HCT116 (cell line): ENCODE measurements at regions not wholly inside any gene's neighbourhood (a gene's known extent, or its start where the extent isn't known, plus 50 kb on each side); places are given as distances from the start of the nearest gene placed in this dataset.

ENCODE experiments used
- POLR2A ChIP-seq: IDR thresholded peaks from 2 replicates; pipeline ENCODE4 v1.7.0; 2011; ENCODE audit warnings: borderline replicate concordance; ENCODE audit not compliant: insufficient read depth, insufficient read length; ENCODE audit errors: extremely low read depth
- TF ChIP-seq, protein P1 (sequence below), 3 experiments: fragments of 200-600 bp in 1 of 3; sonication (generic) in 1 of 3; IDR thresholded peaks in 2 of 3; conservative IDR thresholded peaks in 1 of 3; 2 replicates each; pipeline ENCODE4 v1.5.1; 2012 to 2017; ENCODE audit warnings: low read depth in 2 of 3, low read length in 2 of 3, antibody characterized with exemption in 1 of 3, borderline replicate concordance in 1 of 3, control low read depth in 1 of 3, mild to moderate bottlenecking in 1 of 3, mixed read lengths in 1 of 3, mixed run types in 1 of 3, moderate library complexity in 1 of 3; ENCODE audit not compliant: insufficient read depth in 1 of 3

DNA sequence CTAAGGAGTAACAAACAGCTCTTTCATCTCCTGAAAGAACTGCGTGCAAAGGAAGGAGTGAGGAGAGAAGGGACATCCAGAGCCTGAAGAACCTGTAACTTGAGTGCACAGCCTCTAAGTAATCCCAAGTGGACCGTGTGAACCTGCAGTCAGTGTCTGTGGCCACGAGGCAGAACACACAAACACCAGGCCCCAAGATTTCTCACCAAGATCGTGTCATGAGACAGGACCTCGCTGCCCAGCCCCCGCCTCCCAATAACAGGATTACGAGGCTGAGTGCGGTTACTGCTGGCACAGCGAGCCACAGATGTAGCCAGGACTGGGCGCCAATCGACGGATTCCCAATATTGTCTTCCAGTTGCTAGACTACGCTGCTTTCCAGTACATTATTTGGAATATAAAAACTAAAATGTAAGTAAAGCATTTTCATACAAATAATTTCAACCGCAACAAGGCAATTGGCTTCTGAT is 101.3 kb upstream of the SLC25A33 start:
- TF ChIP-seq POLR2A: no peak
- TF ChIP-seq, protein P1, sequence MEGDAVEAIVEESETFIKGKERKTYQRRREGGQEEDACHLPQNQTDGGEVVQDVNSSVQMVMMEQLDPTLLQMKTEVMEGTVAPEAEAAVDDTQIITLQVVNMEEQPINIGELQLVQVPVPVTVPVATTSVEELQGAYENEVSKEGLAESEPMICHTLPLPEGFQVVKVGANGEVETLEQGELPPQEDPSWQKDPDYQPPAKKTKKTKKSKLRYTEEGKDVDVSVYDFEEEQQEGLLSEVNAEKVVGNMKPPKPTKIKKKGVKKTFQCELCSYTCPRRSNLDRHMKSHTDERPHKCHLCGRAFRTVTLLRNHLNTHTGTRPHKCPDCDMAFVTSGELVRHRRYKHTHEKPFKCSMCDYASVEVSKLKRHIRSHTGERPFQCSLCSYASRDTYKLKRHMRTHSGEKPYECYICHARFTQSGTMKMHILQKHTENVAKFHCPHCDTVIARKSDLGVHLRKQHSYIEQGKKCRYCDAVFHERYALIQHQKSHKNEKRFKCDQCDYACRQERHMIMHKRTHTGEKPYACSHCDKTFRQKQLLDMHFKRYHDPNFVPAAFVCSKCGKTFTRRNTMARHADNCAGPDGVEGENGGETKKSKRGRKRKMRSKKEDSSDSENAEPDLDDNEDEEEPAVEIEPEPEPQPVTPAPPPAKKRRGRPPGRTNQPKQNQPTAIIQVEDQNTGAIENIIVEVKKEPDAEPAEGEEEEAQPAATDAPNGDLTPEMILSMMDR (IDR thresholded peaks at IDR 0.05 in 2 of 3, conservative IDR thresholded peaks at IDR 0.05 in 1 of 3; ENCODE audit: borderline replicate concordance in 1 of 3, insufficient read depth in 1 of 3, low read depth in 2 of 3, low read length in 2 of 3): no peak
